Panc1 (cell line): ENCODE measurements at regions not wholly inside any gene's neighbourhood (a gene's known extent, or its start where the extent isn't known, plus 50 kb on each side); places are given as distances from the start of the nearest gene placed in this dataset.

Source experiments
- CTCF ChIP-seq: fragments of 450-650 bp; IDR thresholded peaks from 2 replicates; pipeline ENCODE4 v1.5.1; 2017; ENCODE audit warnings: mild to moderate bottlenecking
- POLR2AphosphoS5 ChIP-seq: IDR thresholded peaks from 2 replicates; pipeline ENCODE4 v1.6.1; 2012; ENCODE audit warnings: mild to moderate bottlenecking, low read depth, low read length, moderate library complexity

- TF ChIP-seq CTCF (no peak), POLR2AphosphoS5 (no peak)
Observed at GRCh38 chr2:78115291-78115690, 593.1 kb upstream of the LRRTM4 start.
